Heart left ventricle (tissue), 13 donors: ENCODE measurements at regions not wholly inside any gene's neighbourhood (a gene's known extent, or its start where the extent isn't known, plus 50 kb on each side); places are given as distances from the start of the nearest gene placed in this dataset.

ENCODE experiments used
- POLR2A ChIP-seq, 2 donors: fragments of 450-650 bp; IDR thresholded peaks; one replicate each; pipeline ENCODE4 v1.6.1; 2017; ENCODE audit warnings: antibody characterized with exemption in 2 of 2, mild to moderate bottlenecking in 2 of 2, moderate library complexity in 2 of 2
- TF ChIP-seq, protein P1 (sequence below), 12 donors: fragments of 200-600 bp; sonication (generic) in 4 of 12; IDR thresholded peaks; one replicate each; pipeline versions ENCODE4 v1.5.0 to v1.8.0; 2018 to 2022; ENCODE audit warnings: antibody characterized with exemption in 12 of 12, mild to moderate bottlenecking in 5 of 12
- donor health status: ischemic (EF 13 %, LVEDD 7.1; RV severe dilation, severe dysfunction).
- donor health status: DM: no; HTN: yes; CAD: no.
- donor health status: DM: no; HTN: no; CAD: no.
- donor health status: ischemic (EF 25% LVEDD 6.9; RV normal size, moderate dysfunction).
- donor health status: ischemic (EF 25% LVEDD 5.7; RV mildly dilated, moderate dysfunction).
- donor health status: ischemic (EF 35%, LVEDD 5.7; RV mildly dilated, moderate dysfunction).
- donor health status: nonischemic (EF 11% LVEDD 7.7; RV severe dilation, severe dysfunction).
- donor health status: DM: yes; HTN: yes; CAD: no.
- donor health status: PGD.
- donor health status: ischemic (EF 29% LVEDD 5.4; RV normal size, mild dysfunction).
- donor health status: nonischemic (EF 23%, LVEDD 6.1; RV moderate dilation, normal function).

DNA sequence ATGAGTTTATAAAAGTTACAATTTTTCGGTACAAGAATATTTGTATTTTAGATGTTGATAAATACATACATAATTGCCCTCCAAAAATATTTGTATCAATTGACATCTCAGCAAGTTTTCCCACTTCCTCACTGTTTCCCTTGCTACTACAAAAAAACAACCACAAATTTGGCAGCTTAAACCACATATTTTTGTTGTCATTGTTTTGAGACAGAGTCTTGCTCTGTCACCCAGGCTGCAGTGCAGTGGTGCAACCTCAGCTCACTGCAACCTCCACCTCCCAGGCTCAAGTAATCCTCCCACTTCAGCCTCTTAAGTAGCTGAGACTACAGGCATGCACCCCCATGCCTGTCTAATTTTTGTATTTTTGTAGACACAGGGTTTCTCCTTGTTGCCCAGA lies 162.8 kb upstream of the RARB start:
- TF ChIP-seq, protein P1, sequence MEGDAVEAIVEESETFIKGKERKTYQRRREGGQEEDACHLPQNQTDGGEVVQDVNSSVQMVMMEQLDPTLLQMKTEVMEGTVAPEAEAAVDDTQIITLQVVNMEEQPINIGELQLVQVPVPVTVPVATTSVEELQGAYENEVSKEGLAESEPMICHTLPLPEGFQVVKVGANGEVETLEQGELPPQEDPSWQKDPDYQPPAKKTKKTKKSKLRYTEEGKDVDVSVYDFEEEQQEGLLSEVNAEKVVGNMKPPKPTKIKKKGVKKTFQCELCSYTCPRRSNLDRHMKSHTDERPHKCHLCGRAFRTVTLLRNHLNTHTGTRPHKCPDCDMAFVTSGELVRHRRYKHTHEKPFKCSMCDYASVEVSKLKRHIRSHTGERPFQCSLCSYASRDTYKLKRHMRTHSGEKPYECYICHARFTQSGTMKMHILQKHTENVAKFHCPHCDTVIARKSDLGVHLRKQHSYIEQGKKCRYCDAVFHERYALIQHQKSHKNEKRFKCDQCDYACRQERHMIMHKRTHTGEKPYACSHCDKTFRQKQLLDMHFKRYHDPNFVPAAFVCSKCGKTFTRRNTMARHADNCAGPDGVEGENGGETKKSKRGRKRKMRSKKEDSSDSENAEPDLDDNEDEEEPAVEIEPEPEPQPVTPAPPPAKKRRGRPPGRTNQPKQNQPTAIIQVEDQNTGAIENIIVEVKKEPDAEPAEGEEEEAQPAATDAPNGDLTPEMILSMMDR (IDR thresholded peaks at IDR 0.05), result no peak
- no peak for TF ChIP-seq POLR2A (IDR thresholded peaks at IDR 0.05)
